ENCODE measurements at regions not wholly inside any gene's neighbourhood (a gene's known extent, or its start where the extent isn't known, plus 50 kb on each side); places are given as distances from the start of the nearest gene placed in this dataset.

- Histone ChIP-seq H3K27me3 (peaks cover 69% of the 10 kb centered on the region), H3K9me3 (no peaks in the 10 kb centered on the region), H3K27ac (no peak overlapping the region), H3K36me3 (no peaks in the 10 kb centered on the region), H3K4me3 (no peak overlapping the region), H3K4me1 (no peaks in the 10 kb centered on the region)
- no peak for TF ChIP-seq CTCF (IDR thresholded peaks at IDR 0.05)
- TF ChIP-seq POLR2A (IDR thresholded peaks at IDR 0.05), result no peak
- TF ChIP-seq EP300 (IDR thresholded peaks at IDR 0.05), result no peak
- TF ChIP-seq POLR2AphosphoS5 (IDR thresholded peaks at IDR 0.05), result no peak
- DNase-seq (ENCODE audit: low spot score in 2 of 2), result no peak
- 80% methylated on average over 17 of the region's 18 CpGs for WGBS
Measured at GRCh38 chr16:86337138-86337537, 173.2 kb upstream of the FOXF1 start.

- Histone ChIP-seq H3K4me1 (no peaks in the 10 kb centered on the region), H3K4me3 (no peak overlapping the region), H3K9me3 (no peaks in the 10 kb centered on the region), H3K36me3 (no peaks in the 10 kb centered on the region), H3K27me3 (peaks cover 69% of the 10 kb centered on the region), H3K27ac (no peak overlapping the region)
- DNase-seq (ENCODE audit: low spot score in 2 of 2), result no peak
- WGBS, result 81% methylated on average over 16 of the region's 17 CpGs
- TF ChIP-seq POLR2AphosphoS5 (IDR thresholded peaks at IDR 0.05) (no peak), POLR2A (IDR thresholded peaks at IDR 0.05) (no peak), CTCF (IDR thresholded peaks at IDR 0.05) (no peak), EP300 (IDR thresholded peaks at IDR 0.05) (no peak)
Measured at GRCh38 chr16:86337581-86338402, 172.5 kb upstream of the FOXF1 start.

- no peak for TF ChIP-seq EP300 (IDR thresholded peaks at IDR 0.05)
- no peaks in the 10 kb centered on the region for H3K36me3 ChIP-seq
- H3K4me3 ChIP-seq, result no peak overlapping the region
- no peak for DNase-seq (ENCODE audit: low spot score in 2 of 2)
- WGBS, result 87% methylated on average over 5 of the region's 5 CpGs
- H3K27ac ChIP-seq, result no peak overlapping the region
- H3K9me3 ChIP-seq, result no peaks in the 10 kb centered on the region
- H3K27me3 ChIP-seq, result peaks cover 67% of the 10 kb centered on the region
- peaks cover 5% of the 10 kb centered on the region for H3K4me1 ChIP-seq
Measured at GRCh38 chr16:86338403-86339115, 171.8 kb upstream of the FOXF1 start.

GRCh38 chr16:86342161-86342834 is 168.0 kb upstream of the FOXF1 start:
- no peaks in the 10 kb centered on the region for H3K36me3 ChIP-seq
- H3K4me1 ChIP-seq, result peaks cover 13% of the 10 kb centered on the region
- no peak overlapping the region for H3K27ac ChIP-seq
- H3K9me3 ChIP-seq, result no peaks in the 10 kb centered on the region
- H3K27me3 ChIP-seq, result peaks cover 56% of the 10 kb centered on the region
- TF ChIP-seq POLR2A (IDR thresholded peaks at IDR 0.05), result no peak
- TF ChIP-seq POLR2AphosphoS5 (IDR thresholded peaks at IDR 0.05), result no peak
- TF ChIP-seq CTCF (IDR thresholded peaks at IDR 0.05), result no peak
- no peak for TF ChIP-seq EP300 (IDR thresholded peaks at IDR 0.05)
- no peak overlapping the region for H3K4me3 ChIP-seq
- DNase-seq (ENCODE audit: low spot score in 2 of 2), result no peak
- 76% methylated on average over 6 of the region's 6 CpGs for WGBS

GRCh38 chr16:86343027-86343795 is 167.1 kb upstream of the FOXF1 start:
- Histone ChIP-seq H3K27me3 (peaks cover 56% of the 10 kb centered on the region), H3K9me3 (no peaks in the 10 kb centered on the region), H3K4me1 (peaks cover 13% of the 10 kb centered on the region), H3K4me3 (peak overlapping the region; percentile 8), H3K36me3 (no peaks in the 10 kb centered on the region), H3K27ac (no peak overlapping the region)
- TF ChIP-seq POLR2A (IDR thresholded peaks at IDR 0.05) (no peak), POLR2AphosphoS5 (IDR thresholded peaks at IDR 0.05) (no peak), CTCF (IDR thresholded peaks at IDR 0.05) (no peak), EP300 (IDR thresholded peaks at IDR 0.05) (peak; percentile 92)
- DNase-seq (ENCODE audit: low spot score in 2 of 2), result no peak
- WGBS, result 20% methylated on average over 25 of the region's 25 CpGs
